ENCODE measurements at regions not wholly inside any gene's neighbourhood (a gene's known extent, or its start where the extent isn't known, plus 50 kb on each side); places are given as distances from the start of the nearest gene placed in this dataset.

GRCh38 chr7:24108906-24109376 lies 175.0 kb upstream of the NPY start:
- TF ChIP-seq CTCF (IDR thresholded peaks at IDR 0.05) (no peak), POLR2A (IDR thresholded peaks at IDR 0.05) (no peak), EP300 (IDR thresholded peaks at IDR 0.05; ENCODE audit: low read depth) (no peak), POLR2AphosphoS5 (IDR thresholded peaks at IDR 0.05) (no peak)

Measured in transverse colon (tissue), 4 donors.